Suprapubic skin (tissue), 4 donors: ENCODE measurements at regions not wholly inside any gene's neighbourhood (a gene's known extent, or its start where the extent isn't known, plus 50 kb on each side); places are given as distances from the start of the nearest gene placed in this dataset.

Experiments used
- EP300 ChIP-seq: sonication (generic); formaldehyde crosslinking; IDR thresholded peaks from one replicate; pipeline ENCODE4 v1.6.1; 2017; ENCODE audit warnings: antibody characterized with exemption
- POLR2A ChIP-seq, 2 donors: fragments of 450-650 bp; IDR thresholded peaks; one replicate each; pipeline ENCODE4 v1.6.1; 2017; ENCODE audit warnings: antibody characterized with exemption in 2 of 2, mild to moderate bottlenecking in 2 of 2, moderate library complexity in 2 of 2
- POLR2AphosphoS5 ChIP-seq, 3 donors: sonication (generic); formaldehyde crosslinking; IDR thresholded peaks; one replicate each; pipeline ENCODE4 v1.6.1; 2017; ENCODE audit warnings: antibody characterized with exemption in 3 of 3
- TF ChIP-seq, protein P1 (sequence below), 2 donors: fragments of 200-600 bp in 1 of 2; fragments of 450-650 bp in 1 of 2; sonication (generic) in 1 of 2; IDR thresholded peaks; one replicate each; pipeline ENCODE4 v1.5.1; 2016 to 2019; ENCODE audit warnings: antibody characterized with exemption in 2 of 2, mild to moderate bottlenecking in 1 of 2, moderate library complexity in 1 of 2

DNA sequence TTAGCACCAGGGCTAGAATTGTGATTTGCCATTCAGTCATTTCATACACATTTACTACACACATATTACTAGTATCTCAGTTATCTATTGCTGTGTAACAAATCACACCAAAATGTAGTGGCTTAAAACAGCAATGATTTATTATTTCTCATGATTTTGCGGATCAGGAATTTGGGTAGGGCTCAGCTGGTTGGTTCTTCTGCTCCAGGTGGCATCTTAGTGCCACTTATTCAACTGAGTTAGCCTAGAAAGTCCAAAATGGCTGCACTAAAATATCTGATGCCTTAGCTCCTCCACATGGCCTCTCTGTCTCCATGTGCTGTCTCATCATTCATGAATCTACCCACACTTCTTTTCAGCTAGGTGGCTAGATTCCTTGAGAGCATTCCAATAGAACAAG is 107.1 kb downstream of the ZFP36L2 start:
- TF ChIP-seq, protein P1, sequence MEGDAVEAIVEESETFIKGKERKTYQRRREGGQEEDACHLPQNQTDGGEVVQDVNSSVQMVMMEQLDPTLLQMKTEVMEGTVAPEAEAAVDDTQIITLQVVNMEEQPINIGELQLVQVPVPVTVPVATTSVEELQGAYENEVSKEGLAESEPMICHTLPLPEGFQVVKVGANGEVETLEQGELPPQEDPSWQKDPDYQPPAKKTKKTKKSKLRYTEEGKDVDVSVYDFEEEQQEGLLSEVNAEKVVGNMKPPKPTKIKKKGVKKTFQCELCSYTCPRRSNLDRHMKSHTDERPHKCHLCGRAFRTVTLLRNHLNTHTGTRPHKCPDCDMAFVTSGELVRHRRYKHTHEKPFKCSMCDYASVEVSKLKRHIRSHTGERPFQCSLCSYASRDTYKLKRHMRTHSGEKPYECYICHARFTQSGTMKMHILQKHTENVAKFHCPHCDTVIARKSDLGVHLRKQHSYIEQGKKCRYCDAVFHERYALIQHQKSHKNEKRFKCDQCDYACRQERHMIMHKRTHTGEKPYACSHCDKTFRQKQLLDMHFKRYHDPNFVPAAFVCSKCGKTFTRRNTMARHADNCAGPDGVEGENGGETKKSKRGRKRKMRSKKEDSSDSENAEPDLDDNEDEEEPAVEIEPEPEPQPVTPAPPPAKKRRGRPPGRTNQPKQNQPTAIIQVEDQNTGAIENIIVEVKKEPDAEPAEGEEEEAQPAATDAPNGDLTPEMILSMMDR (IDR thresholded peaks at IDR 0.05), result no peak
- TF ChIP-seq POLR2AphosphoS5 (IDR thresholded peaks at IDR 0.05) (no peak), POLR2A (IDR thresholded peaks at IDR 0.05) (no peak), EP300 (no peak)
